H1 (cell line): ENCODE measurements at regions not wholly inside any gene's neighbourhood (a gene's known extent, or its start where the extent isn't known, plus 50 kb on each side); places are given as distances from the start of the nearest gene placed in this dataset.

Experiments used
- ASH2L ChIP-seq: fragments of 200-600, 300-600 bp; sonication (generic); IDR thresholded peaks from one replicate; pipeline ENCODE4 v1.7.1; 2017; ENCODE audit warnings: low read length
- CTBP2 ChIP-seq: IDR thresholded peaks from 2 replicates; pipeline ENCODE4 v1.7.0; 2011; ENCODE audit warnings: borderline replicate concordance, mild to moderate bottlenecking, moderate library complexity, mixed read lengths, low read length; ENCODE audit not compliant: insufficient read depth, insufficient read length
- EGR1 ChIP-seq: IDR thresholded peaks from 2 replicates; pipeline ENCODE4 v1.6.1; 2011; ENCODE audit warnings: low read depth, low read length, borderline replicate concordance
- EZH2 ChIP-seq: fragments of 200-600 bp; sonication (generic); IDR thresholded peaks from 2 replicates; pipeline ENCODE4 v1.7.1; 2012; ENCODE audit warnings: low read depth, mild to moderate bottlenecking, moderate library complexity, low read length, inconsistent platforms; ENCODE audit not compliant: severe bottlenecking
- HDAC2 ChIP-seq, 2 experiments: fragments of 300-600 bp in 1 of 2; sonication (generic) in 1 of 2; IDR thresholded peaks; 2 replicates each; pipeline ENCODE4 v1.6.1; 2011 to 2012; ENCODE audit warnings: low read depth in 2 of 2, low read length in 2 of 2, mild to moderate bottlenecking in 2 of 2, moderate library complexity in 2 of 2, borderline replicate concordance in 1 of 2, inconsistent platforms in 1 of 2
- POLR2A ChIP-seq, 2 experiments: IDR thresholded peaks; 1 replicate in 1 of 2; 2 replicates in 1 of 2; pipeline ENCODE4 v1.6.1; 2011; ENCODE audit warnings: low read depth in 2 of 2, low read length in 2 of 2, mild to moderate bottlenecking in 2 of 2; ENCODE audit errors: control extremely low read depth in 1 of 2
- RAD21 ChIP-seq, 2 experiments: IDR thresholded peaks in 1 of 2; conservative IDR thresholded peaks in 1 of 2; 2 replicates each; pipeline ENCODE4 v1.6.1; 2011; ENCODE audit warnings: low read depth in 2 of 2, low read length in 2 of 2, improper control_type of control experiment in 1 of 2, inconsistent platforms in 1 of 2, mild to moderate bottlenecking in 1 of 2, moderate library complexity in 1 of 2
- RFX5 ChIP-seq: IDR thresholded peaks from 2 replicates; pipeline ENCODE4 v1.6.1; 2011; ENCODE audit warnings: low read depth, low read length, improper control_type of control experiment, borderline replicate concordance
- RXRA ChIP-seq: IDR thresholded peaks from 2 replicates; pipeline ENCODE4 v1.6.1; 2011; ENCODE audit warnings: low read depth, mild to moderate bottlenecking, low read length, moderate library complexity; ENCODE audit not compliant: insufficient read depth
- SUZ12 ChIP-seq: fragments of 200-600 bp; sonication (generic); IDR thresholded peaks from 2 replicates; pipeline ENCODE4 v1.6.1; 2012; ENCODE audit warnings: mild to moderate bottlenecking, inconsistent platforms, low read length, moderate library complexity, mixed read lengths
- TAF1 ChIP-seq: IDR thresholded peaks from 2 replicates; pipeline ENCODE4 v1.6.1; 2011; ENCODE audit warnings: mild to moderate bottlenecking, low read depth, low read length
- TF ChIP-seq, protein P1 (sequence below), 3 experiments: IDR thresholded peaks; 1 replicate in 2 of 3; 2 replicates in 1 of 3; pipeline versions ENCODE4 v1.5.1 to v1.6.1; 2011; ENCODE audit warnings: low read length in 3 of 3, mild to moderate bottlenecking in 3 of 3, inconsistent platforms in 2 of 3, low read depth in 1 of 3, moderate library complexity in 1 of 3; ENCODE audit not compliant: insufficient read depth in 1 of 3; ENCODE audit errors: control extremely low read depth in 1 of 3
- TF ChIP-seq, protein P2 (sequence below): IDR thresholded peaks from 2 replicates; pipeline ENCODE4 v1.6.1; 2012; ENCODE audit warnings: inconsistent platforms
- TF ChIP-seq, protein P3 (sequence below): IDR thresholded peaks from 2 replicates; pipeline ENCODE4 v1.6.1; 2011; ENCODE audit warnings: low read length, improper control_type of control experiment

DNA sequence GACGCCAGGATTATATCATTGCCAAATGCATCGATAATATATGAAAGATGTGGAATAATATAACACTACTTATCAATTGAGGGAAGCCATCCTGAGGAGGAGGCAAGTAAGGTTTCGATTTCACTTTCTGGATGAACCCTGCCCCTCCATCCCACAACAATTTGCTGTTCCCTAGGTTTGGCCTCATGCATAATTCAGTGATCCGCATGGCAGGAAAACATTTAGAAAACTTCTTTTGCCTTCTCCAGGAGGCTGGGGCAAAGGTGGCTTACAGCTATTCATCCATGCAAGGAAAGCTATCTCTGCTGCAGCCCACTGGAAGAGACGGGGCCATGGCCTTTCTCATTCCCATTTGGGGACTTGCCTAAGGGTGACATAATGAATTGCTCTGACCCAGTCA lies 489.4 kb upstream of the CADM1 start:
- TF ChIP-seq, protein P1, sequence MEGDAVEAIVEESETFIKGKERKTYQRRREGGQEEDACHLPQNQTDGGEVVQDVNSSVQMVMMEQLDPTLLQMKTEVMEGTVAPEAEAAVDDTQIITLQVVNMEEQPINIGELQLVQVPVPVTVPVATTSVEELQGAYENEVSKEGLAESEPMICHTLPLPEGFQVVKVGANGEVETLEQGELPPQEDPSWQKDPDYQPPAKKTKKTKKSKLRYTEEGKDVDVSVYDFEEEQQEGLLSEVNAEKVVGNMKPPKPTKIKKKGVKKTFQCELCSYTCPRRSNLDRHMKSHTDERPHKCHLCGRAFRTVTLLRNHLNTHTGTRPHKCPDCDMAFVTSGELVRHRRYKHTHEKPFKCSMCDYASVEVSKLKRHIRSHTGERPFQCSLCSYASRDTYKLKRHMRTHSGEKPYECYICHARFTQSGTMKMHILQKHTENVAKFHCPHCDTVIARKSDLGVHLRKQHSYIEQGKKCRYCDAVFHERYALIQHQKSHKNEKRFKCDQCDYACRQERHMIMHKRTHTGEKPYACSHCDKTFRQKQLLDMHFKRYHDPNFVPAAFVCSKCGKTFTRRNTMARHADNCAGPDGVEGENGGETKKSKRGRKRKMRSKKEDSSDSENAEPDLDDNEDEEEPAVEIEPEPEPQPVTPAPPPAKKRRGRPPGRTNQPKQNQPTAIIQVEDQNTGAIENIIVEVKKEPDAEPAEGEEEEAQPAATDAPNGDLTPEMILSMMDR (IDR thresholded peaks at IDR 0.05; ENCODE audit: control extremely low read depth in 1 of 3, insufficient read depth in 1 of 3, low read depth in 1 of 3, low read length in 3 of 3): no peak
- TF ChIP-seq ASH2L (no peak), HDAC2 (IDR thresholded peaks at IDR 0.05; ENCODE audit: borderline replicate concordance in 1 of 2, low read depth in 2 of 2, low read length in 2 of 2) (no peak), EGR1 (no peak), RAD21 (IDR thresholded peaks at IDR 0.05 in 1 of 2, conservative IDR thresholded peaks at IDR 0.05 in 1 of 2; ENCODE audit: low read depth in 2 of 2, low read length in 2 of 2) (no peak), POLR2A (IDR thresholded peaks at IDR 0.05; ENCODE audit: control extremely low read depth in 1 of 2, low read depth in 2 of 2, low read length in 2 of 2) (no peak), TAF1 (no peak), RFX5 (no peak), SUZ12 (no peak), RXRA (no peak), EZH2 (no peak), CTBP2 (no peak)
- TF ChIP-seq, protein P2, sequence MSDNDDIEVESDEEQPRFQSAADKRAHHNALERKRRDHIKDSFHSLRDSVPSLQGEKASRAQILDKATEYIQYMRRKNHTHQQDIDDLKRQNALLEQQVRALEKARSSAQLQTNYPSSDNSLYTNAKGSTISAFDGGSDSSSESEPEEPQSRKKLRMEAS: no peak
- TF ChIP-seq, protein P3, sequence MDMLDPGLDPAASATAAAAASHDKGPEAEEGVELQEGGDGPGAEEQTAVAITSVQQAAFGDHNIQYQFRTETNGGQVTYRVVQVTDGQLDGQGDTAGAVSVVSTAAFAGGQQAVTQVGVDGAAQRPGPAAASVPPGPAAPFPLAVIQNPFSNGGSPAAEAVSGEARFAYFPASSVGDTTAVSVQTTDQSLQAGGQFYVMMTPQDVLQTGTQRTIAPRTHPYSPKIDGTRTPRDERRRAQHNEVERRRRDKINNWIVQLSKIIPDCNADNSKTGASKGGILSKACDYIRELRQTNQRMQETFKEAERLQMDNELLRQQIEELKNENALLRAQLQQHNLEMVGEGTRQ: no peak
